ENCODE measurements at regions not wholly inside any gene's neighbourhood (a gene's known extent, or its start where the extent isn't known, plus 50 kb on each side); places are given as distances from the start of the nearest gene placed in this dataset.

DNA sequence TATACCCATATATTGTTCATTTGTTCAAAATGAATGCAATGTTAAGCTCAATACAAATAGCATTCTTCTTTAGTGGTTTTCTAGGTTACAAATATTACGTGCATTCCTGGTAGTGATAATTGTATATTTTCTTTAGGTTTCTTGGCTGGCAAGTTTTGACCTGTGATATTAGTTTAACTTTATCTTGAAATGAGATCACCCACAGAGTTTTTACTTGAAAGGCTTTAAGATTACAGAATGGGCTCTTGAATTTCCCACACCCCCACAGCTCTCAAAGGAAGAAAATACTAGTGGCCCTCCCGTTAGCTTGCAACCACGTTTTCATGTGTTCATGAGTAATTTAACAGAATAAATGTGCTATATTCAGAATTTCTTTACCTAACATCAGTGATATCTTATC is 1315.5 kb upstream of the GJE1 start:
- TF ChIP-seq CTCF (IDR thresholded peaks at IDR 0.05; ENCODE audit: poor library complexity, severe bottlenecking) (no peak), RAD21 (conservative IDR thresholded peaks at IDR 0.05) (no peak)

Data from neural cell (in vitro differentiated cells).